CD4-positive, alpha-beta T cell (primary cell): ENCODE measurements at regions not wholly inside any gene's neighbourhood (a gene's known extent, or its start where the extent isn't known, plus 50 kb on each side); places are given as distances from the start of the nearest gene placed in this dataset.

Source experiments
- ATAC-seq: fragments of 200-7000 bp; cut with Tn5 transposase; one replicate; pipeline ENCODE4 v1.10.0; 2022; ENCODE audit warnings: mild to moderate bottlenecking; ENCODE audit not compliant: poor library complexity
- CTCF ChIA-PET: fragments of 350-600 bp; sonication (Branson Sonifier 250); formaldehyde crosslinking; loops from one replicate; lab custom pipeline; 2021; ENCODE audit warnings: antibody characterized with exemption, inconsistent platforms; lab: Charles Lee
- POLR2A ChIA-PET: fragments of 350-600 bp; sonication (Branson Sonifier 250); formaldehyde crosslinking; loops from one replicate; lab custom pipeline; 2021; ENCODE audit warnings: antibody characterized with exemption, inconsistent platforms; lab: Charles Lee
- DNase-seq, 14 experiments: peaks; one replicate each; pipeline ENCODE4 v3.0.0-alpha.2; 2013 to 2020; ENCODE audit warnings: mixed read lengths in 2 of 14
- H3K27ac ChIP-seq, 2 donors: one replicate each; pipeline versions ENCODE4 v1.5.1 to v1.7.0; 2013; ENCODE audit warnings: low read length in 2 of 2, low read depth in 1 of 2, mild to moderate bottlenecking in 1 of 2
- H3K27me3 ChIP-seq, 2 experiments: 1 replicate in 1 of 2; 2 replicates in 1 of 2; pipeline versions ENCODE4 v1.6.1 to v1.7.0; 2013; ENCODE audit warnings: low read length in 2 of 2, control low read depth in 1 of 2, mild to moderate bottlenecking in 1 of 2, moderate library complexity in 1 of 2; ENCODE audit not compliant: insufficient read depth in 2 of 2, control insufficient read depth in 1 of 2
- H3K36me3 ChIP-seq: one replicate; pipeline ENCODE4 v1.6.1; 2013; ENCODE audit warnings: low read length, control low read depth; ENCODE audit not compliant: insufficient read depth
- H3K4me1 ChIP-seq: one replicate; pipeline ENCODE4 v1.6.1; 2013; ENCODE audit warnings: low read length, control low read depth; ENCODE audit not compliant: insufficient read depth
- H3K4me3 ChIP-seq: one replicate; pipeline ENCODE4 v1.5.1; 2013; ENCODE audit warnings: mild to moderate bottlenecking, low read length, moderate library complexity
- H3K9me3 ChIP-seq, 2 experiments: 1 replicate in 1 of 2; 2 replicates in 1 of 2; pipeline versions ENCODE4 v1.6.1 to v1.7.0; 2013; ENCODE audit warnings: low read length in 2 of 2, mild to moderate bottlenecking in 2 of 2, control low read depth in 1 of 2, moderate library complexity in 1 of 2; ENCODE audit not compliant: control insufficient read depth in 1 of 2, insufficient read depth in 1 of 2
- H3K27ac Mint-ChIP-seq: one replicate; pipeline ENCODE4 v1.8.0; 2020; ENCODE audit warnings: mixed read lengths
- H3K27me3 Mint-ChIP-seq: one replicate; pipeline ENCODE4 v1.8.0; 2021; ENCODE audit warnings: mixed read lengths
- H3K36me3 Mint-ChIP-seq: one replicate; pipeline ENCODE4 v1.8.0; 2021; ENCODE audit warnings: low read depth, mixed read lengths
- H3K4me1 Mint-ChIP-seq: one replicate; pipeline ENCODE4 v1.8.0; 2021; ENCODE audit warnings: low read depth, mixed read lengths
- H3K4me3 Mint-ChIP-seq: one replicate; pipeline ENCODE4 v1.8.0; 2020; ENCODE audit warnings: mild to moderate bottlenecking, mixed read lengths
- H3K9me3 Mint-ChIP-seq: one replicate; pipeline ENCODE4 v1.8.0; 2020; ENCODE audit warnings: mixed read lengths
- intact Hi-C, 2 experiments: fragments of 100-400 bp; cut with DNase I in 1 of 2; cut with micrococcal nuclease in 1 of 2; formaldehyde crosslinking; loops; one replicate each; pipeline versions ENCODE4 v1.15.1 to v1.9.0; 2023 to 2025; cut with DNase I, micrococcal nuclease
- TF ChIP-seq, protein P1 (sequence below): fragments of 200-600 bp; IDR thresholded peaks from one replicate; pipeline ENCODE4 v1.8.0; 2022; ENCODE audit warnings: antibody characterized with exemption, mild to moderate bottlenecking

DNA sequence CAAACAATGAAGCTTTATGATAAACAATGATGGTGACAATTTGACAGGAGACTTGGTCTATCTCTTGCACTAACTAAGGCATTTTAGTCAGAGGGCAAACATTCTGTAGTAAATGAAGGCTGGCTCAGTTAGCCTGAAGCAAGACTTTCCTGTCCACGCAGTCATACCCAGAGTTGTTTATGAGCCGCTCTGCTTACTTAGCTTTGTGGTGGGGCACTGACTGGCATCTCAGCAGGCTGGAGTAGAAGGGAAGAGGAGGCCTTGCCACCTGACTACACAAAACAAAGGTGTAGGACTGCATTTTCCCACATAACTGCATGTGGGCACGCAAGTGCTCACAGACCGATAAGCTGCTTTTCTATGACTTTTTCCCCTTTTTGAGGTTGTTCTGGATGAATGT is 133.7 kb upstream of the EPB41L4A start:
- intact Hi-C loops, result loop anchor here (1.0 to 5.0 kb wide), 4 partner anchors 204 to 410 kb away; no protein-coding TSS in a partner anchor
- Histone ChIP-seq H3K4me3 (no peak overlapping the region), H3K9me3 (no peaks in the 10 kb centered on the region), H3K4me1 (no peaks in the 10 kb centered on the region), H3K27me3 (peaks cover 0 to under 1% of the 10 kb centered on the region in 2 experiments), H3K36me3 (no peaks in the 10 kb centered on the region), H3K27ac (no peak overlapping the region)
- H3K4me1 Mint-ChIP-seq, result no peaks in the 10 kb centered on the region
- H3K27ac Mint-ChIP-seq, result no peak overlapping the region
- no peak for ATAC-seq
- ChIA-PET POLR2A (no interaction called here), CTCF (interaction anchor here (1.0 to 4.9 kb wide), 2 partner anchors 148 to 205 kb away, joined by 3 to 27 read pairs; no protein-coding TSS in a partner anchor)
- no peak for DNase-seq
- no peaks in the 10 kb centered on the region for H3K36me3 Mint-ChIP-seq
- H3K9me3 Mint-ChIP-seq, result no peaks in the 10 kb centered on the region
- H3K4me3 Mint-ChIP-seq, result no peak overlapping the region
- H3K27me3 Mint-ChIP-seq, result no peaks in the 10 kb centered on the region
- TF ChIP-seq, protein P1, sequence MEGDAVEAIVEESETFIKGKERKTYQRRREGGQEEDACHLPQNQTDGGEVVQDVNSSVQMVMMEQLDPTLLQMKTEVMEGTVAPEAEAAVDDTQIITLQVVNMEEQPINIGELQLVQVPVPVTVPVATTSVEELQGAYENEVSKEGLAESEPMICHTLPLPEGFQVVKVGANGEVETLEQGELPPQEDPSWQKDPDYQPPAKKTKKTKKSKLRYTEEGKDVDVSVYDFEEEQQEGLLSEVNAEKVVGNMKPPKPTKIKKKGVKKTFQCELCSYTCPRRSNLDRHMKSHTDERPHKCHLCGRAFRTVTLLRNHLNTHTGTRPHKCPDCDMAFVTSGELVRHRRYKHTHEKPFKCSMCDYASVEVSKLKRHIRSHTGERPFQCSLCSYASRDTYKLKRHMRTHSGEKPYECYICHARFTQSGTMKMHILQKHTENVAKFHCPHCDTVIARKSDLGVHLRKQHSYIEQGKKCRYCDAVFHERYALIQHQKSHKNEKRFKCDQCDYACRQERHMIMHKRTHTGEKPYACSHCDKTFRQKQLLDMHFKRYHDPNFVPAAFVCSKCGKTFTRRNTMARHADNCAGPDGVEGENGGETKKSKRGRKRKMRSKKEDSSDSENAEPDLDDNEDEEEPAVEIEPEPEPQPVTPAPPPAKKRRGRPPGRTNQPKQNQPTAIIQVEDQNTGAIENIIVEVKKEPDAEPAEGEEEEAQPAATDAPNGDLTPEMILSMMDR, result no peak

DNA sequence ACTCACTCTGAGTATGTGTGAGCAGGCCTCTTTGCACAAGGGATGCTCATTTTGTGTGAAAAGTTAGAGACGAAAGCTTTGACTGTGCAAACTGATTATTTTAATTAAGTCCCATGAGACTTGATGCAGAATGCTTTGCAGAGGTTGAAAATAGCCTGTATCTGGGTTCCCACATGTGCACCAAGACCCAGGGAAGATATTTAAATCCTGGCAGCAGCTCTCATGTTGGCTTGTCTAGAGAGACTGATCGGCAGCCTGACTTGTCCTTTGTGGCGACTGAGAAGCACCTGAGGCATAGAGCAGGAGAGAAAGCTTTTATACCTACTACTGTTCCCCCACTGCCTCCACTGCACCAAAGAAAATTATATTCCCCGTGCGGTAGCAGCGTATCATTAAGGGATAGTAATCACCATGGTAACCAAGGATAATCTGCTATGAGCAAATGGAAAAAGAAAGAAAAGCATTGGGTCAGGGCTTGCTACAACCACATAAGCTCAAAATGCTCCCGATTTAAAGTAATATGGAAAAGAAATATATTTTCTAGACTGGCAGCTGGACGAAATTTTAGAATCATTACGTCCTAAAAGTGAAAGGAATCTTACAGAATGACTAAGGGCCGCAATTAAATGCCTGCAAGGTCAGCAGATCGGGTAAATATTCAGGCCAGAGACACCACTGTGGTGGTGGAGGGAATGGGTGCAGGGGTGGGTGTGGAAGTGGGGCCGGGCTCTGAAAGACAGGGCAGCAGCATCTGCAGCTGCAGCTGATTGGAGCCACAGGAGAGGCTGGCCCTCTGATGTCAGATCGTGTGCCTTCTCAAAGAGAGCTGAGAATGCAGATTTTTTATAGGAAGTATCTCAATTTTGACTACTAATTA is 135.3 kb upstream of the EPB41L4A start:
- H3K27ac ChIP-seq, result no peak overlapping the region
- H3K36me3 Mint-ChIP-seq, result no peaks in the 10 kb centered on the region
- TF ChIP-seq, protein P1, result no peak
- ATAC-seq (no peak), DNase-seq (no peak)
- H3K4me3 Mint-ChIP-seq, result no peak overlapping the region
- no peaks in the 10 kb centered on the region for H3K9me3 ChIP-seq
- no peaks in the 10 kb centered on the region for H3K9me3 Mint-ChIP-seq
- ChIA-PET POLR2A (no interaction called here), CTCF (interaction anchor here (1.4 to 4.9 kb wide), 2 partner anchors 203 kb away, joined by 4 to 27 read pairs; no protein-coding TSS in a partner anchor)
- H3K4me1 Mint-ChIP-seq, result no peaks in the 10 kb centered on the region
- no peaks in the 10 kb centered on the region for H3K4me1 ChIP-seq
- H3K4me3 ChIP-seq, result no peak overlapping the region
- H3K27ac Mint-ChIP-seq, result no peak overlapping the region
- no peaks in the 10 kb centered on the region for H3K27me3 ChIP-seq
- intact Hi-C loops, result loop anchor here (5.0 kb wide), 2 partner anchors 293 to 408 kb away; no protein-coding TSS in a partner anchor
- H3K36me3 ChIP-seq, result no peaks in the 10 kb centered on the region
- no peaks in the 10 kb centered on the region for H3K27me3 Mint-ChIP-seq

DNA sequence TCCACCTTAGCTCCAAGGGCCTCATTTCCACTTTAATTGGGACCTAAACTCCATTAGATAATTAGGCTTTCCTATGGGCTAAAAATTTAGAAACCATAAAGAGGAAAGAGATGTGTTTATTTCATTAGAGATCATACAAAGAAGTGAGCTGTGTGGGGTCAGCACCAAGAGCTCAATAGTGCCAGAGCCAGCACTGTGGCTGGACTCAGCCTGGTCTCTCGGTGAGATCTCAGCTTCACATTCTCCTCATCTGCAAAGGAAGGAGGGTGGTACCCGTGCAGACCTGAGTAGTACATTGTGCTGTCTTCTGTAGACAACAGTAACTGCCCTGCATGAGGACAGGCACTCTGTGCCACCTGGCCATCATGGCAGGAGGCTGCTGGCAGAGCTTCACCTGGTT is 136.1 kb upstream of the EPB41L4A start:
- intact Hi-C loops, result no loop called here
- no peak overlapping the region for H3K4me3 Mint-ChIP-seq
- H3K4me1 ChIP-seq, result no peaks in the 10 kb centered on the region
- no peak overlapping the region for H3K27ac Mint-ChIP-seq
- no peaks in the 10 kb centered on the region for H3K36me3 Mint-ChIP-seq
- H3K36me3 ChIP-seq, result no peaks in the 10 kb centered on the region
- H3K27me3 ChIP-seq, result no peaks in the 10 kb centered on the region
- no peak for ATAC-seq
- DNase-seq, result no peak
- no peaks in the 10 kb centered on the region for H3K9me3 ChIP-seq
- ChIA-PET POLR2A (no interaction called here), CTCF (interaction anchor here (1.4 kb wide), 1 partner anchor 203 kb away, joined by 4 read pairs; no protein-coding TSS in a partner anchor)
- no peaks in the 10 kb centered on the region for H3K4me1 Mint-ChIP-seq
- H3K27me3 Mint-ChIP-seq, result no peaks in the 10 kb centered on the region
- no peak overlapping the region for H3K4me3 ChIP-seq
- no peak overlapping the region for H3K27ac ChIP-seq
- H3K9me3 Mint-ChIP-seq, result no peaks in the 10 kb centered on the region
- TF ChIP-seq, protein P1, result no peak
